Esophagus muscularis mucosa (tissue), 3 donors: ENCODE measurements at regions not wholly inside any gene's neighbourhood (a gene's known extent, or its start where the extent isn't known, plus 50 kb on each side); places are given as distances from the start of the nearest gene placed in this dataset.

Experiments used
- CTCF ChIP-seq, 3 experiments: fragments of 200-600 bp in 2 of 3; fragments of 450-650 bp in 1 of 3; sonication (generic) in 2 of 3; IDR thresholded peaks; one replicate each; pipeline ENCODE4 v1.5.1; 2017 to 2019; ENCODE audit warnings: antibody characterized with exemption in 3 of 3, mild to moderate bottlenecking in 2 of 3, moderate library complexity in 1 of 3
- POLR2AphosphoS5 ChIP-seq, 2 donors: sonication (generic); formaldehyde crosslinking; IDR thresholded peaks; one replicate each; pipeline ENCODE4 v1.6.1; 2017; ENCODE audit warnings: antibody characterized with exemption in 2 of 2

- TF ChIP-seq POLR2AphosphoS5 (IDR thresholded peaks at IDR 0.05) (no peak), CTCF (IDR thresholded peaks at IDR 0.05) (no peak)
Measured at GRCh38 chr5:130731839-130732238, 433.2 kb downstream of the HINT1 start.
